HG03521 (cell line): ENCODE measurements at regions not wholly inside any gene's neighbourhood (a gene's known extent, or its start where the extent isn't known, plus 50 kb on each side); places are given as distances from the start of the nearest gene placed in this dataset.
"Not testable (repeated sequence)": the region's sequence is repeated elsewhere in the genome, so short reads cannot be mapped to it uniquely, and the experiment has no call there.

ENCODE experiments used
- ATAC-seq: cut with Tn5 transposase; IDR thresholded peaks from one replicate; pipeline ENCODE4 v1.9.1; 2021; ENCODE audit warnings: mild to moderate bottlenecking, moderate library complexity; ENCODE audit not compliant: unreplicated experiment

DNA sequence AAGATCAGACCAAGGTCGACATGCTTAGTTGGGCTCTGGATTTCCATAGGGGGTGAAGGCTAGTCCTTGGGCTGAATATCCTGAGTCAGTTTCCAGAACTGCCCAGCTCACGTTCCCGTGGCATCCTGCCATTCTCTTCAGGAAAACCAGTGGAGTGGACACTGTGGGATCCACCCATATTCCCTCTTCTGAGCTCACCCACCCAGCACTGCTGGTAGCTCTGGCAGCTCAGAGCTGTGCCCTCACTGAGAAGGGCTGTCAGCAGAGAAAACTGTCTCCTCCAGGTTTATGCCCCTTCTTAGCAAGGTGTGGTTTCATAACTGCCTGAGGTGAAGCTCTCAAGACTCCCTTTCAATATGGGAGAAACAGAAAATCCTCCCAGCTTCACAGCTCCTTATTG, 111.7 kb downstream of the GGTLC2 start:
- ATAC-seq = no peak

DNA sequence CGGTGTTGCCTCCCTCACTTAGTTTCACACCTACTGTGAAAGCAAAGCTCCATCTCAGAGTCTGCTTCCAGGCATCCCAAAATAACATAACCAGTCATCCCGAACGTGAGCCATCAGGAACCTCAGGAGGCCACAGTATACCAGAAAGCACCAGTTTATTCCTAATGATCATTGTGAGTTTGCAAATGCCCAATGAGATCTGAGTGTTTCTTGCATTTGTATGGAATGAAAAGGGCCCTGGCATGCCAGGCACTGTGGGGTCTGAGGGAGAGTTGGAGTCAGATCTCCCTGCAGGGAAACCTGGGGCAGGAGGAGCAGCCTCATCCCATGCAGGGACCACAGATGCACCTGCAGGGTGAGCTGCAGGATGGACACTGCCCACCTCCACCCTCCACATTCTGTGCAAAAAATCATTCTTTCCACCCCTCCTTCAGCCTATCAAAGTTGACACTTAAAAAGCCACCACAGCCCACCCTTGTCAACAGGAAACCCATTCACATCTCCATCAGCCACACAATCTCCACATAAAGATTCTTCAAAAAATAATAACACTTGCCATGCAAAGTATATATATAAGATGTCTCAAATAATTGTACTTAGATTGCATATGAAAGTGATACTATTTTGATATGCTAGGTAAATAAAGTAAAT, 112.3 kb downstream of the GGTLC2 start:
- ATAC-seq = not testable (repeated sequence)

DNA sequence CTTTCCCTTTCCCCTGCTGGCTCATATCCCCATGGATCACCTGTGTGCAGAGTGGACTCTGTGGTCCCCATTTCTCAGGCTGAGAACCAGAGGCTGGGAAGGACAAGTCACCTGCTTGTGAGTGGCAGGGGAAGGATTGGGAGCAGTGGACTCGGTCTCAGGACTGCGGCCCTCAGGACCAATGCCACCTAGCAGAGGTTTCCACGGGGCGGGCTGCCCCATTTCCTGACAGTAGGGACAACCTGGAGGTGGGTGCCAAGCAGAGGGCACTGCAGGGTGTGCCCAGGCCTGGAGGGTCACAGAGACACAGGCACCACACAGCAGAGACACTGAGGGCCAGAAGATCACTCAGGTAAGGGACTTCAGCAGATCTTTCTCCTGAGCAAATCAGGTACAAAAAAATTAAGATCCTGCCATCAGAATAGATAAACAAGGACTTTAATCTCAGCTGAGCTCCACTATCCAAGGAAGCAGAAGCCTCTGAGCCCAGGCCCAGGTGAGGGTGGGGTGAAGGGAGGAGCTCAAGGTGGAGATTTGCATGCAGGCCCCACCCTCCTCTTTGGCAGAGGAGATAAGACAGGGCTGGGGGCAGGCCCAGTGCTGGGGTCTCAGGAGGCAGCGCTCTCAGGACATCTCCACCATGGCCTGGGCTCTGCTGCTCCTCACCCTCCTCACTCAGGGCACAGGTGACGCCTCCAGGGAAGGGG, 113.8 kb downstream of the GGTLC2 start:
- ATAC-seq = not testable (repeated sequence)

DNA sequence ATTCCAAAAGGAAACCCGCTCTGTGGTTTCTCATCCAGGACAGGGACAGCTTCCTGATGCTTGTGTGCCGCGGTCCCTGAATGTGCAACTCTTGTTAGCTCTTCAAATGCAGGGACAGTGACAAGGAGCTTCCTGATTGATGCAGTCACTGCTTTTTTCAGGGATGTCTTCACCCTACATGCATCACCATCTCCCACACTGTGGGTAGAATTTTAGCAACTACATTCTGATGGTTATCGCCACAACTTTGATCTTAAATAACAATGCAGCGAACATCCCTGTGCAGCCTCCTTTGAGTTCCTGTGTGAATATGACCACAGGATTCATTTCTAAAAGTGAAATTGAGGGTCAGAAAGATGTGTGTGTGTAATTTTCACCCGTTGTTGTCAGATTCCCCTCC, 115.0 kb downstream of the GGTLC2 start:
- no peak for ATAC-seq

DNA sequence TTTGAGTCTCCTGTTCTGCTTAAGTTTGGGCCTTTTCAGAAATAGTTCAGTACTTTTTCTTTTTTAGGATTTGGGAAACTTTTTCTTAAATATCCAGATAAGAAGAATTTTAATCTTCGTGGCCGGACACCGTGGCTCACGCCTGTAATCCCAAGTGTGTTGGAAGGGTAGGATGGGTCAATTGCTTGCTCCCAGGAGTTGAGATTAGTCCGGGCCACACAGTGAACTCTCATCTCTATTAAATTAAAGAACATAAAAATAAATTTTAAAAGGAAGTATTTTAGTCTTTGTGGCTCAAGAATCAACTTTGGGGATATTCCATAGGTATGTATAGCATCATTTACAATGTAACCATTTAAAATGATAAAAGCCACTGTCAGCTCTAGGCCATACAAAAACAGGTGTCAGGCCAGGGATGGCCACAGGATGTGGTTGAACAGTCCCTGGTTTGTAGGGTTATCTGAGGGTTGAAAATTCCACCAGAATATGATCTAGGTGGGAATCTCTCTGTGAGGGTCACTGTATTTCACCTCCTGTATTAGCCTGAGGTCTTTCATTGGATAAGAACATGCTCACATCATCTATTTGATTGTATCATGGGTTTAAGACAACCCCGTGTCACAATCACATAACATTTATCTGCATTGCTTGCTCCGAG, 115.6 kb downstream of the GGTLC2 start:
- ATAC-seq = no peak

DNA sequence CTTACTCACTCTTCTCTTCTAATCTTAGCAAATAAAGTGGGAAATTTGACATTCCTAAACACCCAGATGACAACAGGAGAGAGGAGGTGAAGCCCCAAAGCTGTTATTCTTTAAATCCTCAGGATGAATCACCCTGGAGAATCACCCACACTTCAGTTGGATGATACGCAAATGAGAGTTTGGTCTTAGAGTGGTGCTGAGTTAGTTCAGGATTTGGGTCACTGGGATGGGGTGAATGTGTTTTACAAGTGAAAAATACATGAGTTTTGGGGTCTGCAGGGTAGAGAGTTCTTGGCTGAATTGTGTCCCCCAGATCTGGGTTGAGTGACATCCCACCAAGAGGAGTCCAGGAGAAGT, 117.2 kb downstream of the GGTLC2 start:
- ATAC-seq = no peak

DNA sequence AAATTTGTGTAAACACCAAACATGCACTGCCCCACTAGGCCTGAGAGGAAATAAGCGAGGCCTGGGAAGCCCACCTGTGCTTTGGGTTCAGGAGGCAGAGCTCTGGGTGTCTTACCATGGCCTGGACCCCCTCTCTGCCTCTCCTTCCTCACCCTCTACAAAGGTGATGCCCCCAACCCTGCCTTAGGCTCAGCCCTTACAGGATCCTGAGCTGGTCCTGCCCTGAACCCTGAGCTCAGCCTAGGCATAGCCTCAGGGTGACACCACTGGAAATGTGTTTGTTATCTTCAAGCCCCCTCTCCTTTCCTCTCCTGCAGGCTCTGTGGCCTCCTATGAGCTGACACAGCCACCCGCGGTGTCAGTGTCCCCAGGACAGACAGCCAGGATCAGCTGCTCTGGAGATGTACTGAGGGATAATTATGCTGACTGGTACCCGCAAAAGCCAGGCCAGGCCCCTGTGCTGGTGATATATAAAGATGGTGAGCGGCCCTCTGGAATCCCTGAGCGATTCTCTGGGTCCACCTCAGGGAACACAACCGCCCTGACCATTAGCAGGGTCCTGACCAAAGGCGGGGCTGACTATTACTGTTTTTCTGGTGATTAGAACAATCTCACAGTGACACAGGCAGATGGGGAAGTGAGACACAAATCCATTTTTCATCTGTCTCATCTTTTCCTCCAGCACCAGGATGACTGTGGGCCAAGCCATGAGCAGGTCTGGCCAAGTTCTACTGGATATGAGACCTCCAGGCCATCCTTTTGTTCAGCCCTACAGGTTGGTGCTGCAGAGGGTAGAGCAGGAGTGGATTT, 117.8 kb downstream of the GGTLC2 start:
- ATAC-seq = no peak

DNA sequence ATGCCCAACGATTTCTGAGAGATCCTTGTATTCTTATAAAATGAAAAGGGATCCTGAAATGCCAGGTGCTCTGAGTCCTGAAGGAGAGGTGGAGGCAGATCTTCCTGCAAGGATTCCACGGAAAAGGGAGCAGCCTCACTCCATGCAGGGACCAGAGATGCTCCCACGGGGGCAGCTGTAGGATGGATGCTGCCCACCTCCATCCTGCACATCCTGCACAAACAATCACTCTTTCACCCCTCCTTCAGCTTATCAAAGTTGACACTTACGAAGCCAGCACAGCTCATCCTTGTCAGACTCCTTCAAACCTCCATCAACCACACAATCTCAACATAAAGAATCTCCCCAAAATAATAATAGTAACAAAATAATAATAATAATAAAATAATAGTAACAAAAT, 119.1 kb downstream of the GGTLC2 start:
- ATAC-seq = no peak

DNA sequence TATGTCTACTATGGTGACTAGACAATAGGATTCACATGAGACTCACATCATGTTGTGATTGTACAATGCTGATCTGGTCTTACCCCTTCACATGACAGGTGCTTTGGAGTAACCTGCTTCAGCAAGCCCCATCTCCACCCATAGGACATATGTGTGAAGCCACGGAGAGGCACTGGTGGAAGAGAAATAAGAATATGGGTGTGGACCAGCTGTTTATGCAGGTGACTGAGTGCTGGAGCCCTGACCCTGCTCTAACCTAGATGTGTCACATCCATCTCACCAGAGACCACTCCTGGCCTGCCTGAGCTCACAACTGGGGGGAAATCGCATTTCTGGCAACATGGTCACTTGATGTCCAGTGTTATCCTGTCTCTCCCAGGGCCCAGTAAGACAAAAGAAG, 119.7 kb downstream of the GGTLC2 start:
- ATAC-seq = no peak

DNA sequence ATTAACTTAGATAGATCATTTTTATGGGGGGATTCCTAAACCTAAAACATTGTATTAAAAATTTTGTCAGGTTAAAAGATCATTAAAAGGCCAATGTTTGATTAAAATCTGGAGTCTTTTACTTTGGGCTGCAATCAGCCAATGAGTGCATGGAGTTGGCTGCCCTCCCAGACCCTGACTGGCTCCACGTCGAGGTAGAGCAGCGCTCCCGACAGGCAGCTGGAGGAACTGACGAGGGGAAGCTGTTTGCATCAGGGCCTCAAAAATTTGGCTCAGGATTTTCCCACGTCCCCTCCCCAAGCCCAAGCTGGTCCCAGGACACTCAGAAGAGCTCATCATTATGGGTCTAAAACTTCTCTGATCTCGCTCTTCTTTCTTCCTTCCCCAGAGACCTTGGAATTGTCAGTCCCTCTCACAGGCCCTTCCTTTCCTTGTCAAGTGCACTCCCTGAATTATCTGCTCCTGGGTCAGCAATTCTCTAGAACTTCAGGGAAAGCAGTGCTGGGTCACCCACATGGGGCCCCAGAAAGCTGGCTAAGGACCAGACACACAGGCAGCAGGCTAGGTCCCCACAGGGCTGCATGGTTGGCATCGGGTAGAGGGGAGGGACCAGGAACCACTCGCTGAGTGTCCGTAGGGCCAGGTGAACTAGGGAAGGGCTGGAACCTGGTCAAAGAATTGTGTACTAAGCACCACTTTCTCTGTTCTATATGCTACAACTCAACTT, 119.6 kb upstream of the IGLL5 start:
- ATAC-seq = no peak

DNA sequence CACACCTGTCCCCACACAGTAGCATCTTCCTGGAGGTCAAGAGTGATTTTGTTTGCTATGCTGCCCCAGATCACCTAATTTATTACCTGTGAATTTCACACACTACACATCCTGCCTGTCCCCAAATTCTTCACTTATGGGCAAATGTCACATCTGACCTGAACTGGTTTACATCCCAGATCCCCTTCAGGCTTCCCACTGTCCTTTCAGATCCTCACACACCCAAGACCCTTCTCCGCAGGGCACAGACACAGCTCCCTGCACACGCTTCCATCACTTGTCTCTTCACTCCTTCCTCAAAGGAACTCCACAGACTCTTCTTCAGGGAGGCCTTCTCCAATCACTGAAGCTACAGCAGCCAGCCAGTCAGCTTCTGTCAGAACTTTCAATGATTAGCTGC, 118.7 kb upstream of the IGLL5 start:
- ATAC-seq = no peak

DNA sequence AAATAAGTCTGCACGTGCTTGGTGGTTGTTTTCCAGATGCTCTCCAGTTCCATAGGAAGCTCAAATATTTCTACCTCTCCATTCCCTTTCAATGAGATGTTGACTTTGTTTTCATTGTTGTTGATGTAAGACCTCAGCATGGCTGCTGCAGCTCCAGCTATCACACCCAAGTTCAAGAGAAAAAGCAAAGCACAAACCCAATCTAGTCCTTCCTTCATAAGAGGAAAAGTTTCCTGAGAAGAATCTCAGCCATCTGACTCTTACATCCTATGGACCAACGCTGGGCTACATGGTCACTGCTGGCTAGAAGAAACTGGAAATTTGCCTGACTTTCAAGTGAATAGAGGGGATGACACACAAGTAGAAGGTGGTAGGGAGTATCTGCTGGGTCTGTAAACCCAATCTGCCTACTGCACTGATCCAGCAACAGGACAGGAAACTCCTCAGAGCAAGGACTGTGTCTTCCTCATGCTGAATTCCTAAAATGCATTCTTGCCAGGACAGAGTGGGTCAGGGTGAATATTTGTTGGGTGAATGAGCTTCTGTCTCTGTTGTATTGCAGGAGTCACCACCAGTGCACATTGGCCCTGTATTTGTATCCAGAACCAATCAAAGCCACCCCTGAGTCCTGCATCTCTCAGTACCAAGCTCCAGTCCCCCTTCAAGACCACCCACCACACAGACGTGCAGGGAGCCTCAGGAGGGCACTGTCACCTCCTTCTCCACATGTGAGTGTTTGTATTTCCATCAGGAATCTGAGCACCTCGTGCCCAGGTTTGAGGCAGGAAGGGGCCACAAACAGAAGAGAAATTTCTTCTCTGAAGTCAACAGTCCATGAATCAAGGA, 118.0 kb upstream of the IGLL5 start:
- ATAC-seq = no peak

DNA sequence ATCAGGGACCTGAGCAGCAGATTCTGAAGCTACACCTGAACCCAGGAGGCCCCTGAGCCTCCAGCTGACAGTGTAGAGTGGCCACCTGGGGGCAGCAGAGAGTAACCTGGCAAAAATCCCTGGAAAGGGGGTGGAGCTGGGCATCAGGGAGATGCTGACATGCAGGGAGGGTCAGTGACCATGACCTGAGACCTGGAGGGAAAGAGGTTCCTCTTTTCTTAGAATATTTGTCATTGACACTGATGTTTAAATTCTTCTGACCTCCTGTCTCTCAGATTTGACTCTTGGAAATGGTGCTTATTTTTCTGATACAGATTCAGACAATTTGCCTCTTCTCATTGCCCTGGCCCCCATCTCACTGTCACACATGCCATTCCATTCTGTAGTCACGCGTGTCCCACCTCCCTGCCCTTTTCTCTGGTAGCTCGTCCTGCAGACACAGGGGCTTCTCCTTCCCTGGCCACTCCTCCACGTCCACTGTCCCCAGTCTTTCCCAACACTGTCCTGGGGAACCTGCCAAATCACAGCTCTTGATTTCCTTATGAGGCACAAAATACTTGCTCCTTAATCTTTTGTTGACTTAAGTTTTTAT, 117.2 kb upstream of the IGLL5 start:
- ATAC-seq = no peak

DNA sequence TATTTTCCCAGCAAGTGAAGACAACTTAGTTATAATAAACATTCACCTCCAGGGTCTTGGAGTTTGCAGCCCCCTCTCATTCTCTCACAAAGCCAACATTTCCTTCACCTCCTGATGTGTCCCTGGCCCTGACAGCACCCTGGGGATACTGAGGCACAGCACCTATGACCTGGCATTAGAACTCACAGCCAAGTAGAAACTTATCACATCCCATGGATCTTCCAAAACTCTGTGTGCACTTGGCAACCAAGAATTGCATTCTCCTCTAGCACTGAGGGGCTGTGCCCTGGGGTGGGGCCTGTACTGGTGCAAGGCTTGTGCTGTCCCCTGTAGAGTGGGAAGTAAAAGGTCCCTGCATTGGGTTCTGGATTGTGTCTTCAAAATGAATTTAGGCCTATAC, 116.7 kb upstream of the IGLL5 start:
- ATAC-seq = no peak

DNA sequence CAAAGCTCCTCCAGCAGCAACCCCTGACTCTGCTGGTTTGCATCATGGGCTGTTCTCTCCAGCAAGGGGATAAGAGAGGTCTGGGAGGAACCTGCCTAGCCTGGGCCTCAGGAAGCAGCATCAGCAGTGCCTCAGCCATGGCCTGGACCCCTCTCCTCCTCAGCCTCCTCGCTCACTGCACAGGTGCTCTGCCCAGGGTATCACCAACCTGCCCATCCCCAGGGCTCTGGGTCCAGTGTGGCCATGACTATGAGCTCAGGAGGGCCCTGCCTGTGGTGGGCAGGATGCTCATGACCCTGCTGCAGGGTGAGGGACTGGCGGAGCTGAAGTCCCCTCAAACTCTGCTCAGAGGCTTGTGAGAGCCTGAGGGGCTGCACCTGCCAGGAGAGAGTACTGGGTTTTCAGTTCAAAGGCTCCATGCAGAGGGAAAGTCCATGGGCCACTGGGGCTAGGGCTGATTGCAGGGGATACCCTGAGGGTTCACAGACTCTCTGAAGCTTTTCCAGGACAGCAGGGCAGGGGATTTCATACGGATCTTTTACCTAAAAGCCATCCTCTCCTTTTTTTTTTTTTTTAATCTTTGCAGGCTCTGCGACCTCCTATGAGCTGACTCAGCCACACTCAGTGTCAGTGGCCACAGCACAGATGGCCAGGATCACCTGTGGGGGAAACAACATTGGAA, 115.8 kb upstream of the IGLL5 start:
- no peak for ATAC-seq

DNA sequence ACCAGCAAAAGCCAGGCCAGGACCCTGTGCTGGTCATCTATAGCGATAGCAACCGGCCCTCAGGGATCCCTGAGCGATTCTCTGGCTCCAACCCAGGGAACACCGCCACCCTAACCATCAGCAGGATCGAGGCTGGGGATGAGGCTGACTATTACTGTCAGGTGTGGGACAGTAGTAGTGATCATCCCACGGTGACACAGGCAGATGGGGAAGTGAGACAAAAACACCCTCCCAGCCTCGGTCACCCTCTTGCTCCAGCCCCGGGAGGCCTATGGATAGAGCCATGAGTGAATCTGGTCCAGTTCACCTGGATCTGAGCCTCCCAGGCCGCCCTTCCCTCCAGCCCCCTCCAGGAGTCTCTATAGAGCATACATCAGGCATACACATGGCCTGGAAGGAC, 115.2 kb upstream of the IGLL5 start:
- ATAC-seq = no peak

DNA sequence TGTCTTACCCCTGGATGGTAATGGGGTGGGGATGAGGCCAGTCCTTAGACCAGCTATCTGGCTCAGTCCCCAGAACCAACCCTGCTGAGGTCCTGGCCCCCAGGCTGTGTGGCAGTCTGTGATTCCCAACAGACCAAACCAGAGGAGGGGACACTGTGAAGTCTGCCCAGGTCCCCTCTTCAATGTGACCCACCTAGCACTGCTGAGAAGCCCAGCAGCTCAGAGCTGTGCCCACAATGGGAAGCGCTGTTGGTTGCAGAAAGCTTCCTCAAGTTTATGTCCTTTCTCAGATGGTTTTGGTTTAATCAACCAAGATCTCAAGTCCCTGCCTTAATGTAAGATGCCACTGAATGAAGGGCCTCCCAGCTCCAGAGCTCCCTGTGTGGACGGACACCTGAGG, 114.7 kb upstream of the IGLL5 start:
- no peak for ATAC-seq

DNA sequence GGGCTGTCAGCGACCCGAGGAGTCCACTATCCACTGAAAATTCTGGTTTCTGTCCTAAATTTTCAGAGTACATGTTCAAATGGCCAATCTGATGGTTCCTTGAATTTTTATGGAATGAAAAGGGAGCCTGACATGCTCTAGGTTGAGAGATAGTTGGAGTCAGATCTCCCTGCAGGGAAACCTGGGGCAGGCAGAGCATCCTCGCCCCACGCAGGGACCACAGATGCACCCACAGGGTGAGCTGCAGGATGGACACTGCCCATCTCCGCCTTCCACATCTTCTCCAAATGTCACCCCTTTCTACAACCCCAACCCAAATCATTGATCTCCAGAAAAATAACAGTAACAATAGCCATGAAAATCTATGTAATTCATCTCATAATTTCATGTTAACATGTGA, 114.2 kb upstream of the IGLL5 start:
- no peak for ATAC-seq

DNA sequence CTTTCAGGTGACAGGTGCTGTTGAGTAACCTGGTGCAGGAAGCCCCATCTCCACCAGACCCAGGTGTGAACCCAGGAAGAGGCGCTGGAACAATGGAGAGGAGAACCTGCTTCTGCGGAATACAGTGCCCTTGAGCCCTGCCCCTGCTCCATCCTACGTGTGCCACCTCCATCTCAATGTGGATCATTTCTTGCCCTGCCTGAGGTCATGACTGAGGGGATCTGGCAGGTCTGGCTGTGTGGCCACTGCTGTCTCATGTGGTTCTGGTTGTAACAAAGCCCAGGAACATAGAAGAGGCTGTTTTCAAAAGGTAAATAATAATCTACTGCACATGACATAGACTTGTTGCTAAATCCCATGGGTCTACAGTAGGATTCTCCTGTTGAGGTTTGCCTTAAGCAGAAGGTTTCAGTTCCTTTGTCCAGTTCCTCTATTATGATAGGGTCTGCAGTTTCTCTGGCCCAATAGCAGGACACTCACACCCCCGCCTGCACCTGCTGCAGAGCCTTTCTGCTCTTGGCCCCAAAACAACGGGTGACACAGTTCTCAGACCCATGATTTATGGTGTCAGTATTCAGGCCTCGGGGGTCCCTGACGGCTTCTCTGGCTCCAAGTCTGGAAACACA, 113.5 kb upstream of the IGLL5 start:
- ATAC-seq = no peak
